SK-N-SH (cell line): ENCODE measurements at regions not wholly inside any gene's neighbourhood (a gene's known extent, or its start where the extent isn't known, plus 50 kb on each side); places are given as distances from the start of the nearest gene placed in this dataset.

ENCODE experiments used
- CTCF ChIA-PET: fragments of 300-600, 350-600 bp; formaldehyde crosslinking; extraction: SDS; loops from one replicate; lab custom pipeline; 2021; lab: Yijun Ruan, JAX
- POLR2A ChIA-PET: fragments of 350-600 bp; sonication (Branson Sonifier 250); formaldehyde crosslinking; extraction: SDS; loops from one replicate; lab custom pipeline; 2020; ENCODE audit warnings: antibody characterized with exemption, inconsistent platforms; lab: Yijun Ruan, JAX
- DNase-seq: peaks from one replicate; pipeline ENCODE4 v3.0.0; 2012
- H2AFZ ChIP-seq: fragments of 200-600 bp; sonication (generic); 2 replicates; pipeline ENCODE4 v1.8.1; 2016; ENCODE audit warnings: antibody characterized with exemption, mild to moderate bottlenecking, low read depth
- H3F3A ChIP-seq: fragments of 200-600 bp; sonication (generic); replicated peaks from 2 replicates; pipeline ENCODE3; 2016; ENCODE audit warnings: antibody characterized with exemption, mild to moderate bottlenecking; ENCODE audit not compliant: insufficient read depth
- H3K27ac ChIP-seq, 2 experiments: fragments of 200-500 bp in 1 of 2; fragments of 200-600 bp in 1 of 2; sonication (Bioruptor generic) in 1 of 2; sonication (generic), shearing (Covaris generic) in 1 of 2; 2 replicates each; pipeline versions ENCODE4 v1.5.1 to v1.6.1; 2014 to 2016; ENCODE audit warnings: low read depth in 2 of 2, inconsistent platforms in 1 of 2, low read length in 1 of 2, mild to moderate bottlenecking in 1 of 2, mixed read lengths in 1 of 2
- H3K27me3 ChIP-seq: fragments of 200-600 bp; sonication (generic), shearing (Covaris generic); 2 replicates; pipeline ENCODE4 v1.6.1; 2016; ENCODE audit warnings: mixed run types; ENCODE audit not compliant: insufficient read depth
- H3K36me3 ChIP-seq, 2 experiments: fragments of 200-500 bp in 1 of 2; fragments of 200-600 bp in 1 of 2; sonication (Bioruptor generic) in 1 of 2; sonication (generic) in 1 of 2; replicated peaks in 1 of 2; 2 replicates each; pipeline versions ENCODE3 to v1.5.1; 2014 to 2016; ENCODE audit warnings: low read length in 1 of 2, mild to moderate bottlenecking in 1 of 2; ENCODE audit not compliant: insufficient read depth in 2 of 2, control insufficient read depth in 1 of 2
- H3K4me1 ChIP-seq, 2 experiments: fragments of 200-500 bp in 1 of 2; fragments of 200-600 bp in 1 of 2; sonication (Bioruptor generic) in 1 of 2; sonication (generic), shearing (Covaris generic) in 1 of 2; 2 replicates each; pipeline versions ENCODE4 v1.5.1 to v1.6.1; 2014 to 2016; ENCODE audit warnings: low read depth in 1 of 2, low read length in 1 of 2, mixed run types in 1 of 2; ENCODE audit not compliant: insufficient read depth in 2 of 2, control insufficient read depth in 1 of 2
- H3K4me2 ChIP-seq: fragments of 200-600 bp; sonication (generic), shearing (Covaris generic); 2 replicates; pipeline ENCODE4 v1.6.1; 2017; ENCODE audit warnings: mixed run types
- H3K4me3 ChIP-seq, 2 experiments: fragments of 200-500 bp in 1 of 2; fragments of 200-600 bp in 1 of 2; sonication (Bioruptor generic) in 1 of 2; sonication (generic), shearing (Covaris generic) in 1 of 2; 2 replicates each; pipeline versions ENCODE4 v1.5.1 to v1.8.1; 2014 to 2016; ENCODE audit warnings: low read depth in 2 of 2, inconsistent platforms in 1 of 2, low read length in 1 of 2, mild to moderate bottlenecking in 1 of 2, mixed read lengths in 1 of 2, moderate library complexity in 1 of 2
- H3K79me2 ChIP-seq: fragments of 200-600 bp; sonication (generic); 2 replicates; pipeline ENCODE4 v1.8.1; 2017; ENCODE audit warnings: mild to moderate bottlenecking; ENCODE audit not compliant: insufficient read depth
- H3K9ac ChIP-seq: fragments of 200-600 bp; sonication (generic); 2 replicates; pipeline ENCODE4 v1.6.1; 2017; ENCODE audit warnings: mixed run types
- H3K9me2 ChIP-seq: fragments of 200-600 bp; sonication (generic); 2 replicates; pipeline ENCODE4 v1.6.1; 2017; ENCODE audit warnings: mixed run types
- H3K9me3 ChIP-seq: fragments of 200-600 bp; sonication (generic); 2 replicates; pipeline ENCODE4 v1.6.1; 2017; ENCODE audit warnings: mixed run types, mild to moderate bottlenecking, moderate library complexity
- H4K20me1 ChIP-seq: fragments of 200-600 bp; sonication (generic); 2 replicates; pipeline ENCODE4 v1.6.1; 2017; ENCODE audit warnings: mild to moderate bottlenecking, mixed run types; ENCODE audit not compliant: insufficient read depth
- FOXJ3 ChIP-seq: sonication (generic); formaldehyde crosslinking; IDR thresholded peaks from 2 replicates; pipeline ENCODE4 v1.5.1; 2020; ENCODE audit warnings: mild to moderate bottlenecking, missing genetic modification reagents
- IRF3 ChIP-seq: fragments of 150-350 bp; IDR thresholded peaks from 2 replicates; pipeline ENCODE4 v1.6.1; 2016; ENCODE audit warnings: mild to moderate bottlenecking, low read depth, low read length
- MAX ChIP-seq: IDR thresholded peaks from 2 replicates; pipeline ENCODE4 v1.4.0; 2012; ENCODE audit warnings: low read depth
- MXI1 ChIP-seq: IDR thresholded peaks from 2 replicates; pipeline ENCODE4 v1.6.1; 2012; ENCODE audit warnings: mild to moderate bottlenecking, low read depth, low read length, improper control_type of control experiment
- NRF1 ChIP-seq: IDR thresholded peaks from 2 replicates; pipeline ENCODE4 v1.6.1; 2012; ENCODE audit warnings: low read depth, mild to moderate bottlenecking, low read length
- PBX3 ChIP-seq: IDR thresholded peaks from 2 replicates; pipeline ENCODE4; 2012
- RAD21 ChIP-seq: IDR thresholded peaks from 2 replicates; pipeline ENCODE4 v1.6.1; 2012; ENCODE audit warnings: mild to moderate bottlenecking, low read length
- RCOR1 ChIP-seq: fragments of 150-350 bp; IDR thresholded peaks from 2 replicates; pipeline ENCODE4 v1.6.1; 2017; ENCODE audit warnings: antibody characterized with exemption, low read length
- REST ChIP-seq: IDR thresholded peaks from 2 replicates; pipeline ENCODE4 v1.6.1; 2012; ENCODE audit warnings: mild to moderate bottlenecking, low read depth, low read length, moderate library complexity
- RFX5 ChIP-seq: IDR thresholded peaks from 2 replicates; pipeline ENCODE4 v1.6.1; 2012; ENCODE audit warnings: mild to moderate bottlenecking, improper control_type of control experiment, low read length
- SIN3A ChIP-seq: IDR thresholded peaks from 2 replicates; pipeline ENCODE4 v1.6.1; 2012; ENCODE audit warnings: low read depth, mild to moderate bottlenecking, low read length, moderate library complexity, borderline replicate concordance
- TAF1 ChIP-seq: IDR thresholded peaks from 2 replicates; pipeline ENCODE4 v1.6.1; 2012; ENCODE audit warnings: low read depth, mild to moderate bottlenecking, low read length, moderate library complexity, borderline replicate concordance
- TCF12 ChIP-seq: IDR thresholded peaks from 2 replicates; pipeline ENCODE4 v1.4.0; 2012
- USF1 ChIP-seq: IDR thresholded peaks from 2 replicates; pipeline ENCODE4 v1.4.0; 2012; ENCODE audit warnings: low read depth, borderline replicate concordance
- YY1 ChIP-seq: IDR thresholded peaks from 2 replicates; pipeline ENCODE4 v1.4.0; 2012; ENCODE audit warnings: low read depth, mild to moderate bottlenecking
- WGBS: methylation state at CpG from one replicate; pipeline ENCODE4 v1.1.6; 2017; ENCODE audit warnings: low lambda C conversion rate; 5-methylcytosine and 5-hydroxymethylcytosine counted together

GRCh38 chr5:167158588-167158987 lies 1132.9 kb upstream of the WWC1 start:
- Histone ChIP-seq H4K20me1 (no peaks in the 10 kb centered on the region), H3K27ac (no peak overlapping the region), H3K9me3 (no peaks in the 10 kb centered on the region), H3F3A (no peaks in the 10 kb centered on the region), H3K9ac (no peak overlapping the region), H3K36me3 (no peaks in the 10 kb centered on the region), H3K79me2 (no peaks in the 10 kb centered on the region), H3K9me2 (no peaks in the 10 kb centered on the region), H2AFZ (no peak overlapping the region), H3K27me3 (no peaks in the 10 kb centered on the region), H3K4me2 (no peak overlapping the region), H3K4me3 (no peak overlapping the region), H3K4me1 (no peaks in the 10 kb centered on the region; a peak in 1 of 4 replicates)
- no peak for DNase-seq
- POLR2A ChIA-PET, result no interaction called here
- CTCF ChIA-PET, result no interaction called here
- TF ChIP-seq YY1 (no peak), TCF12 (no peak), RAD21 (no peak), USF1 (no peak), IRF3 (no peak), SIN3A (no peak)

- H3K27me3 ChIP-seq, result no peaks in the 10 kb centered on the region
- 75% methylated on average over 4 of the region's 4 CpGs for WGBS
- H4K20me1 ChIP-seq, result no peaks in the 10 kb centered on the region
- H3K27ac ChIP-seq, result no peak overlapping the region
- ChIA-PET CTCF (no interaction called here), POLR2A (no interaction called here)
- no peaks in the 10 kb centered on the region for H3K79me2 ChIP-seq
- no peak overlapping the region for H3K9ac ChIP-seq
- no peak overlapping the region for H3K4me3 ChIP-seq
- no peaks in the 10 kb centered on the region; a peak in 1 of 4 replicates for H3K4me1 ChIP-seq
- TF ChIP-seq RFX5 (no peak), TAF1 (no peak), MAX (no peak), MXI1 (no peak), FOXJ3 (no peak), YY1 (no peak), NRF1 (no peak), REST (no peak), TCF12 (no peak), RCOR1 (no peak), PBX3 (no peak)
- no peaks in the 10 kb centered on the region for H3F3A ChIP-seq
- H3K9me2 ChIP-seq, result no peaks in the 10 kb centered on the region
- H3K36me3 ChIP-seq, result no peaks in the 10 kb centered on the region
- DNase-seq, result no peak
- no peaks in the 10 kb centered on the region for H3K9me3 ChIP-seq
- no peak overlapping the region for H2AFZ ChIP-seq
- no peak overlapping the region for H3K4me2 ChIP-seq
Measured at GRCh38 chr5:167160388-167160787, 1131.1 kb upstream of the WWC1 start.
